ENCODE measurements at regions not wholly inside any gene's neighbourhood (a gene's known extent, or its start where the extent isn't known, plus 50 kb on each side); places are given as distances from the start of the nearest gene placed in this dataset.

- TF ChIP-seq CTCF (IDR thresholded peaks at IDR 0.05) (no peak), POLR2AphosphoS5 (IDR thresholded peaks at IDR 0.05; ENCODE audit: low read depth, low read length) (no peak), TCF7L2 (IDR thresholded peaks at IDR 0.05; ENCODE audit: low read depth, low read length) (no peak), SIN3A (IDR thresholded peaks at IDR 0.05; ENCODE audit: borderline replicate concordance, insufficient read depth, low read depth, low read length) (no peak)
Measured at GRCh38 chr5:74976651-74977050, 75.7 kb downstream of the GCNT4 start.
